ENCODE measurements at regions not wholly inside any gene's neighbourhood (a gene's known extent, or its start where the extent isn't known, plus 50 kb on each side); places are given as distances from the start of the nearest gene placed in this dataset.

DNA sequence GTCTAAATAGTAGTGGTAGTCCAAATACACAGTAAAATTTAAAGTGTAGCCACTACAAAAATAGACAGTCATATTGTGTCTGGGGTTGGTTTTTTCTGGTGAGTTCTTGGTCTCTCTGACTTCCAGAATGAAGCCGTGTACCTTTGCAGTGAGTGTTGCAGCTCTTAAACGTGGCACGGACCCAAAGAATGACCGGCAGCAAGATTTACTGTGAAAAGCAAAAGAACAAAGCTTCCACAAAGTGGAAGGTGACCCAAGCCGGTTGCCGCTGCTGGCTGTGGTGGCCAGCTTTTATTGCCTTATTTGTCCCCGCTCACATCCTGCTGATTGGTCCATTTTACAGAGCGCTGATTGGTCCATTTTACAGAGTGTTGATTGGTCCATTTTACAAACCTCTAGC lies 188.7 kb downstream of the ZNF608 start:
- TF ChIP-seq EZH2 (IDR thresholded peaks at IDR 0.05; ENCODE audit: insufficient read depth, poor library complexity, severe bottlenecking) (no peak), EZH2phosphoT487 (IDR thresholded peaks at IDR 0.05; ENCODE audit: insufficient read depth, low read depth) (no peak)
